ENCODE measurements at regions not wholly inside any gene's neighbourhood (a gene's known extent, or its start where the extent isn't known, plus 50 kb on each side); places are given as distances from the start of the nearest gene placed in this dataset.

DNA sequence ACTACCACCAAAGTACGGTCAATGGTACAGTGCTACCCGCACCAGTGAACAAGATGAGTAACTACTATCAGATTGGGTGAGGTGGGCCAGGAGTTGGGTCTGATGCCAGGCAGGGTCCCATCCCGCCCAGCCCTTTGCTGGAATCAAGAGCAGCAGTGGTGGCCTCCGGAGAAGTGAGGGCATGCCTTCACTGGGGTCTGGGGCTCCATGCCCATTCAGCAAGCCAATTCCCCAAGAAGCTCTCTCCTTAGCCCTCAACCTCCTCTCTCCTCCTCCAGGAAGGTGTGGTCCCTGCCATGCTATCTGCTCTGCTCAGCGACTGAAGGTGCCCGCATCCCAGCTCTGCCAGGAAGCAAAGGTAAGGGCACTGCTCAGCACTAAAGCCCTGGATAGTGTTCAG is 62.7 kb upstream of the CPLX2 start:
- TF ChIP-seq, protein P1, sequence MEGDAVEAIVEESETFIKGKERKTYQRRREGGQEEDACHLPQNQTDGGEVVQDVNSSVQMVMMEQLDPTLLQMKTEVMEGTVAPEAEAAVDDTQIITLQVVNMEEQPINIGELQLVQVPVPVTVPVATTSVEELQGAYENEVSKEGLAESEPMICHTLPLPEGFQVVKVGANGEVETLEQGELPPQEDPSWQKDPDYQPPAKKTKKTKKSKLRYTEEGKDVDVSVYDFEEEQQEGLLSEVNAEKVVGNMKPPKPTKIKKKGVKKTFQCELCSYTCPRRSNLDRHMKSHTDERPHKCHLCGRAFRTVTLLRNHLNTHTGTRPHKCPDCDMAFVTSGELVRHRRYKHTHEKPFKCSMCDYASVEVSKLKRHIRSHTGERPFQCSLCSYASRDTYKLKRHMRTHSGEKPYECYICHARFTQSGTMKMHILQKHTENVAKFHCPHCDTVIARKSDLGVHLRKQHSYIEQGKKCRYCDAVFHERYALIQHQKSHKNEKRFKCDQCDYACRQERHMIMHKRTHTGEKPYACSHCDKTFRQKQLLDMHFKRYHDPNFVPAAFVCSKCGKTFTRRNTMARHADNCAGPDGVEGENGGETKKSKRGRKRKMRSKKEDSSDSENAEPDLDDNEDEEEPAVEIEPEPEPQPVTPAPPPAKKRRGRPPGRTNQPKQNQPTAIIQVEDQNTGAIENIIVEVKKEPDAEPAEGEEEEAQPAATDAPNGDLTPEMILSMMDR (IDR thresholded peaks at IDR 0.05), result no peak
- TF ChIP-seq POLR2A (IDR thresholded peaks at IDR 0.05), result no peak
